Fibroblast of lung (primary cell): ENCODE measurements at regions not wholly inside any gene's neighbourhood (a gene's known extent, or its start where the extent isn't known, plus 50 kb on each side); places are given as distances from the start of the nearest gene placed in this dataset.

Experiments
- DNase-seq, 2 donors: peaks; one replicate each; pipeline versions ENCODE4 v3.0.0 to v3.0.0-alpha.2; 2010; ENCODE audit warnings: low read depth in 2 of 2
- H2AFZ ChIP-seq: 2 replicates; pipeline ENCODE4 v1.5.1; 2012; ENCODE audit warnings: low read length, control low read depth, inconsistent platforms
- H3K27ac ChIP-seq: 2 replicates; pipeline ENCODE4 v1.5.1; 2011; ENCODE audit warnings: low read length, control low read depth; ENCODE audit not compliant: insufficient read depth
- H3K27me3 ChIP-seq: 2 replicates; pipeline ENCODE4 v1.5.1; 2011; ENCODE audit warnings: mild to moderate bottlenecking, low read length; ENCODE audit not compliant: control insufficient read depth, insufficient read depth
- H3K36me3 ChIP-seq: 2 replicates; pipeline ENCODE4 v1.5.1; 2011; ENCODE audit warnings: low read length; ENCODE audit not compliant: control insufficient read depth, insufficient read depth
- H3K4me1 ChIP-seq: 2 replicates; pipeline ENCODE4 v1.5.1; 2011; ENCODE audit warnings: low read length; ENCODE audit not compliant: control insufficient read depth, insufficient read depth; ENCODE audit errors: extremely low read depth
- H3K4me2 ChIP-seq: 2 replicates; pipeline ENCODE4 v1.5.1; 2011; ENCODE audit warnings: low read length, control low read depth; ENCODE audit not compliant: insufficient read depth; ENCODE audit errors: extremely low read depth
- H3K4me3 ChIP-seq, 4 experiments: fragments of 200-600 bp in 1 of 4; sonication (generic) in 1 of 4; replicated peaks in 1 of 4; 2 replicates each; pipeline ENCODE4 v1.5.1; 2011 to 2016; ENCODE audit warnings: low read length in 4 of 4, low read depth in 3 of 4, mild to moderate bottlenecking in 3 of 4, control low read depth in 2 of 4, inconsistent platforms in 1 of 4, mixed read lengths in 1 of 4; ENCODE audit not compliant: insufficient read depth in 1 of 4; ENCODE audit errors: control extremely low read depth in 1 of 4
- H3K79me2 ChIP-seq: 2 replicates; pipeline ENCODE4 v1.5.1; 2012; ENCODE audit warnings: mild to moderate bottlenecking, low read length, inconsistent platforms; ENCODE audit not compliant: control insufficient read depth, insufficient read depth
- H3K9ac ChIP-seq: 2 replicates; pipeline ENCODE4 v1.5.1; 2011; ENCODE audit warnings: mild to moderate bottlenecking, low read length, control low read depth; ENCODE audit not compliant: insufficient read depth
- H3K9me3 ChIP-seq: 2 replicates; pipeline ENCODE4 v1.5.1; 2012; ENCODE audit warnings: low read depth, low read length; ENCODE audit not compliant: control insufficient read depth, insufficient read depth
- H4K20me1 ChIP-seq: 2 replicates; pipeline ENCODE4 v1.5.1; 2011; ENCODE audit warnings: low read length; ENCODE audit not compliant: control insufficient read depth, insufficient read depth; ENCODE audit errors: extremely low read depth
- CTCF ChIP-seq, 2 donors: IDR thresholded peaks in 1 of 2; conservative IDR thresholded peaks in 1 of 2; 1 replicate in 1 of 2; 2 replicates in 1 of 2; pipeline ENCODE4 v1.5.1; 2011 to 2012; ENCODE audit warnings: low read length in 2 of 2, control low read depth in 1 of 2, inconsistent platforms in 1 of 2, low read depth in 1 of 2, mild to moderate bottlenecking in 1 of 2
- EZH2 ChIP-seq: IDR thresholded peaks from 2 replicates; pipeline ENCODE4 v1.5.1; 2012; ENCODE audit warnings: low read length, control low read depth, mild to moderate bottlenecking; ENCODE audit errors: missing control alignments

- no peak for TF ChIP-seq CTCF (conservative IDR thresholded peaks at IDR 0.05 in 1 of 2, IDR thresholded peaks at IDR 0.05 in 1 of 2; ENCODE audit: low read depth in 1 of 2, low read length in 2 of 2)
- no peak for TF ChIP-seq EZH2
- Histone ChIP-seq H3K4me1 (no peaks in the 10 kb centered on the region), H3K36me3 (no peaks in the 10 kb centered on the region), H4K20me1 (no peaks in the 10 kb centered on the region), H2AFZ (no peak overlapping the region), H3K9ac (no peak overlapping the region), H3K4me3 (no peak overlapping the region), H3K27me3 (no peaks in the 10 kb centered on the region), H3K4me2 (no peak overlapping the region), H3K9me3 (no peaks in the 10 kb centered on the region), H3K79me2 (no peaks in the 10 kb centered on the region), H3K27ac (no peak overlapping the region)
- DNase-seq, result peak in 1 of 2 donors; percentile 81
Observed at GRCh38 chr6:166743406-166744222, 116.6 kb upstream of the RPS6KA2 start.

GRCh38 chr6:166742981-166743380, 115.9 kb upstream of the RPS6KA2 start:
- Histone ChIP-seq H3K27me3 (no peaks in the 10 kb centered on the region), H3K36me3 (no peaks in the 10 kb centered on the region), H2AFZ (no peak overlapping the region), H3K27ac (no peak overlapping the region), H3K4me3 (no peak overlapping the region), H4K20me1 (no peaks in the 10 kb centered on the region), H3K4me1 (no peaks in the 10 kb centered on the region), H3K9ac (no peak overlapping the region), H3K9me3 (no peaks in the 10 kb centered on the region), H3K4me2 (no peak overlapping the region), H3K79me2 (no peaks in the 10 kb centered on the region)
- TF ChIP-seq CTCF (conservative IDR thresholded peaks at IDR 0.05 in 1 of 2, IDR thresholded peaks at IDR 0.05 in 1 of 2; ENCODE audit: low read depth in 1 of 2, low read length in 2 of 2), result no peak
- no peak for TF ChIP-seq EZH2
- DNase-seq, result no peak

GRCh38 chr6:166739976-166740318, 112.9 kb upstream of the RPS6KA2 start:
- no peaks in the 10 kb centered on the region for H3K36me3 ChIP-seq
- no peak overlapping the region for H3K4me3 ChIP-seq
- no peak for DNase-seq
- no peak overlapping the region for H2AFZ ChIP-seq
- H3K9ac ChIP-seq, result no peak overlapping the region
- TF ChIP-seq CTCF (conservative IDR thresholded peaks at IDR 0.05 in 1 of 2, IDR thresholded peaks at IDR 0.05 in 1 of 2; ENCODE audit: low read depth in 1 of 2, low read length in 2 of 2) (no peak), EZH2 (no peak)
- H3K4me1 ChIP-seq, result no peaks in the 10 kb centered on the region
- no peak overlapping the region for H3K4me2 ChIP-seq
- no peaks in the 10 kb centered on the region for H3K27me3 ChIP-seq
- no peaks in the 10 kb centered on the region for H3K9me3 ChIP-seq
- no peaks in the 10 kb centered on the region for H3K79me2 ChIP-seq
- no peaks in the 10 kb centered on the region for H4K20me1 ChIP-seq
- H3K27ac ChIP-seq, result no peak overlapping the region
